Esophagus squamous epithelium (tissue), 4 donors: ENCODE measurements at regions not wholly inside any gene's neighbourhood (a gene's known extent, or its start where the extent isn't known, plus 50 kb on each side); places are given as distances from the start of the nearest gene placed in this dataset.

Experiments
- CTCF ChIP-seq, 6 experiments: fragments of 450-650 bp in 4 of 6; fragments of 200-600 bp in 2 of 6; sonication (generic) in 2 of 6; IDR thresholded peaks; one replicate each; pipeline ENCODE4 v1.5.1; 2016 to 2019; ENCODE audit warnings: antibody characterized with exemption in 6 of 6, mild to moderate bottlenecking in 4 of 6, moderate library complexity in 4 of 6
- POLR2A ChIP-seq, 4 donors: fragments of 450-650 bp; IDR thresholded peaks; one replicate each; pipeline ENCODE4 v1.6.1; 2017; ENCODE audit warnings: antibody characterized with exemption in 4 of 4, mild to moderate bottlenecking in 4 of 4, moderate library complexity in 3 of 4

DNA sequence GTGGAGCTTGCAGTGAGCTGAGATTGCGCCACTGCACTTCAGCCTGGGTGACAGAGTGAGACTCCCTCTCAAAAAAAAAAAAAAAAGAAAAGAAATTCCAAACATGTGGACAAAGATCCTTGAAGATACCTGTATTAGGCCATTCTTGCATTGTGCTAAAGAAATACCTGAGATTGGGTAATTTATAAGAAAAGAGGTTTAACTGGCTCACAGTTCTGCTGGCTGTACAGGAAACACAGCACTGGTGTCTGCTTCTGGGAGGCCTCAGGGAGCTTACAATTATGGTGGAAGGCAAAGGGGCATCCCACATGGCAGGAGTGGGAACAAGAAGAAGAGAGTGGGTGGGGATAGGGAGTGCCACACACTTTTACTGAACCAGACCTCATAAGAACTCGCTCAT, 140.1 kb downstream of the SS18 start:
- TF ChIP-seq POLR2A (IDR thresholded peaks at IDR 0.05) (no peak), CTCF (IDR thresholded peaks at IDR 0.05) (no peak)
